Chondrocyte (in vitro differentiated cells): ENCODE measurements at regions not wholly inside any gene's neighbourhood (a gene's known extent, or its start where the extent isn't known, plus 50 kb on each side); places are given as distances from the start of the nearest gene placed in this dataset.

Source experiments
- DNase-seq: peaks from one replicate; pipeline ENCODE4 v3.0.0; 2021; ENCODE audit warnings: mixed read lengths, low spot score
- H3K27ac Mint-ChIP-seq: one replicate; pipeline ENCODE4 v1.8.0; 2021; ENCODE audit warnings: mild to moderate bottlenecking, moderate library complexity, mixed read lengths; ENCODE audit not compliant: unreplicated experiment
- H3K27me3 Mint-ChIP-seq: 2 replicates; pipeline ENCODE4 v1.8.0; 2021; ENCODE audit warnings: low read depth, mixed read lengths
- H3K36me3 Mint-ChIP-seq: 2 replicates; pipeline ENCODE4 v1.8.0; 2021; ENCODE audit warnings: low read depth, mixed read lengths
- H3K4me1 Mint-ChIP-seq: 2 replicates; pipeline ENCODE4 v1.8.0; 2021; ENCODE audit warnings: low read depth, mild to moderate bottlenecking, mixed read lengths
- H3K4me3 Mint-ChIP-seq: one replicate; pipeline ENCODE4 v1.8.0; 2021; ENCODE audit warnings: mild to moderate bottlenecking, moderate library complexity, mixed read lengths; ENCODE audit not compliant: unreplicated experiment
- H3K9me3 Mint-ChIP-seq: 2 replicates; pipeline ENCODE4 v1.8.0; 2021; ENCODE audit warnings: low read depth, mixed read lengths
- TF ChIP-seq, protein P1 (sequence below): fragments of 200-600 bp; sonication (generic); IDR thresholded peaks from 2 replicates; pipeline ENCODE4 v1.5.0; 2021; ENCODE audit warnings: antibody characterized with exemption, mild to moderate bottlenecking, moderate library complexity

DNA sequence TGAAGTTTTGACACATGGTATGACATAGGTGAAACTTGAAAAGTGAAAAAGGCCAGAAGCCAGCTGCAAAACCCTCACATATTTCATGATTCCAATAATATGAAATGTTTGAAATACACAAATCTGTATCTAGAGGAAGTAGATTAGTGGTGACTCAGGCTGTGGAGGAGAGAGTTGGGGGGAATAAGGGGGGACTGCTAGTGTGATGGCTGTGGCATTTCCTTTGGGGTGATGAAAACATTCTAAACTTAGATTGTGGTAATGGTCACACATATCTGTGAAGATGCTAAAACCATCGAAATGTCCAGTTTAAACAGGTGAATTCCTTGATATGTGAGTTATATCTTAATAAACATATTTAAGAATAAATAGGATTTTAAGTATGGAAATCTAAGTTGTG is 343.5 kb upstream of the SFRP2 start:
- H3K36me3 Mint-ChIP-seq: peaks cover 10% of the 10 kb centered on the region
- TF ChIP-seq, protein P1, sequence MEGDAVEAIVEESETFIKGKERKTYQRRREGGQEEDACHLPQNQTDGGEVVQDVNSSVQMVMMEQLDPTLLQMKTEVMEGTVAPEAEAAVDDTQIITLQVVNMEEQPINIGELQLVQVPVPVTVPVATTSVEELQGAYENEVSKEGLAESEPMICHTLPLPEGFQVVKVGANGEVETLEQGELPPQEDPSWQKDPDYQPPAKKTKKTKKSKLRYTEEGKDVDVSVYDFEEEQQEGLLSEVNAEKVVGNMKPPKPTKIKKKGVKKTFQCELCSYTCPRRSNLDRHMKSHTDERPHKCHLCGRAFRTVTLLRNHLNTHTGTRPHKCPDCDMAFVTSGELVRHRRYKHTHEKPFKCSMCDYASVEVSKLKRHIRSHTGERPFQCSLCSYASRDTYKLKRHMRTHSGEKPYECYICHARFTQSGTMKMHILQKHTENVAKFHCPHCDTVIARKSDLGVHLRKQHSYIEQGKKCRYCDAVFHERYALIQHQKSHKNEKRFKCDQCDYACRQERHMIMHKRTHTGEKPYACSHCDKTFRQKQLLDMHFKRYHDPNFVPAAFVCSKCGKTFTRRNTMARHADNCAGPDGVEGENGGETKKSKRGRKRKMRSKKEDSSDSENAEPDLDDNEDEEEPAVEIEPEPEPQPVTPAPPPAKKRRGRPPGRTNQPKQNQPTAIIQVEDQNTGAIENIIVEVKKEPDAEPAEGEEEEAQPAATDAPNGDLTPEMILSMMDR: no peak
- no peak overlapping the region for H3K4me3 Mint-ChIP-seq
- no peaks in the 10 kb centered on the region for H3K27me3 Mint-ChIP-seq
- peaks cover 25% of the 10 kb centered on the region for H3K4me1 Mint-ChIP-seq
- peaks cover 3% of the 10 kb centered on the region for H3K9me3 Mint-ChIP-seq
- peak overlapping the region; percentile 65 for H3K27ac Mint-ChIP-seq
- no peak for DNase-seq

DNA sequence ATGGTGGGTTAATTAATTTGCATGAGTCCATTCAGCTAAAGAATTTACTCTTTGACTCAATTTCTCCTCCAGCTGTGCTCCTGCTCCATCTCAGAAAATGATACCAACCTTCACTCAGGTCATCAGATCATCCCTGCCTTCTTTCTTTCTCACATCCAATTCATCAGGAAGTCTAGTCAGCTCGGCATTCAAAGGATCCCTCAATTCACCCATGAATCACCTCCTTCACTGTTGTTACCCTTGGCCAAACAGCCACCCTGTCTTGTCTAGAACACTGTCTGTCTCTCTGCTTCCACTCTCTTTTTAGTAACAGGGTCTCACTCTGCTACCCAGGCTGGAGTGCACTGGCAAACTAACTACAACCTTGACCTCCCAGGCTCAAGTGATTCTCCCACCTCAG is 337.4 kb upstream of the SFRP2 start:
- no peaks in the 10 kb centered on the region for H3K27me3 Mint-ChIP-seq
- DNase-seq: no peak

DNA sequence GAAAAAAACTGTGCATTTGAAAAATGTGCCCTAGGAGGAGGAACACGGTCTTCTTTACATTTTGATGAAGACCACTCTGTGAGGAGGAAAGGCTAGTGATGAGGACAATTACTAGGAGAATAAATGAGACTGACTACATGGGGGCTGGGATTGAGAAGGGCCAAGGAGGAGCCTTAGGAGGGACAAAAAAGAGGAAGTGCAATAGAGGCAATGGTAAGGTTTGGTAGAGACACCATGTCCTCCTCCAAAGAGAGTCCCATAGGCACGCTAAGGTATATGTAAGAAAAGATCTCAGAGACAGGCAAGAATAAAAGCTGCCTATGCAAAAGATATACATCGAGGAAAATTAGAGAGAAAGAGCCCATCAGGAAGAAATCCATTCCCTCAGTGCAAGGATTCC is 336.5 kb upstream of the SFRP2 start:
- Mint-ChIP-seq H3K27me3 (no peaks in the 10 kb centered on the region), H3K36me3 (peaks cover 17% of the 10 kb centered on the region), H3K9me3 (no peaks in the 10 kb centered on the region), H3K4me3 (no peak overlapping the region), H3K4me1 (peaks cover 41% of the 10 kb centered on the region), H3K27ac (peak overlapping the region; percentile 95)
- no peak for DNase-seq
- TF ChIP-seq, protein P1: no peak

More for the DNA sequence above, 337.4 kb upstream of the SFRP2 start:
- Mint-ChIP-seq H3K4me1 (peaks cover 36% of the 10 kb centered on the region), H3K4me3 (no peak overlapping the region), H3K9me3 (no peaks in the 10 kb centered on the region), H3K36me3 (peaks cover 17% of the 10 kb centered on the region), H3K27ac (peak overlapping the region; percentile 60)
- TF ChIP-seq, protein P1: no peak

DNA sequence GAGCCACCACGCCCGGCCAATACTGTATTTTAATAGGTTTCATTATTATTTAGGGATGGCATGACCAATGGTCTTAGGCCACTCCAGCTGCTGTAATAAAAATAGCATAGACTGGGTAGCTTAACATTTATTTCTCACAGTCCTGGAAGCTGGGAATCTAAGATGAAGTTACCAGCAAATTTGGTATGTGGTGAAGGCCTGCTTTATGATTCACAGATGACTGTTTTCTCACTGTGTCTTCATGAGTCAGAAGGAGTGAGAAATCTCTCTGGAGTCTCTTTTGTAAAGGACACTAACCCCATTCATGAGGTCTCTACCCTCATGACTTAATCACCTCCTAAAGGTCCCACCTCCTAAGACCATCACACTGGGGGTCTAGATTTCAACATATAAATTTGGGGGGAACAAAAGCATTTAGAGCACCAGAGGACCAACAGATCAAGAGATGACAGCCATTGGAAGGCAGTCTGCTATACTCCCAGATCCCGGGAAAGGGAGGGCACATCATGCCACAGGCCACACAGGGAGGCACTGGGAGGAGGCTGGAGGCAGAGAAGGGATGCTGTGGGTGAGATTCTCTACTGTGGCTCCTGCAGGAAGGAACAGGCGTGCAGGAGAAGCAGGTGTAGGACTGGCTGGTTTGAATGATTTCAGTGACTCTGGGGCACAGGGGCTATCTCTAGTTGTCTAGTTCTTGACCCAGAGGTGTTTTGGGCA is 335.8 kb upstream of the SFRP2 start:
- no peak for DNase-seq
- no peaks in the 10 kb centered on the region for H3K9me3 Mint-ChIP-seq
- peaks cover 42% of the 10 kb centered on the region for H3K4me1 Mint-ChIP-seq
- H3K27ac Mint-ChIP-seq: peak overlapping the region; percentile 95
- TF ChIP-seq, protein P1: no peak
- peaks cover 15% of the 10 kb centered on the region for H3K36me3 Mint-ChIP-seq
- H3K4me3 Mint-ChIP-seq: no peak overlapping the region
- no peaks in the 10 kb centered on the region for H3K27me3 Mint-ChIP-seq

- peaks cover 42% of the 10 kb centered on the region for H3K4me1 Mint-ChIP-seq
- no peaks in the 10 kb centered on the region for H3K9me3 Mint-ChIP-seq
- H3K27me3 Mint-ChIP-seq: no peaks in the 10 kb centered on the region
- no peak overlapping the region for H3K4me3 Mint-ChIP-seq
- DNase-seq: no peak
- TF ChIP-seq, protein P1: no peak
- H3K27ac Mint-ChIP-seq: peak overlapping the region; percentile 95
- peaks cover 15% of the 10 kb centered on the region for H3K36me3 Mint-ChIP-seq
Measured at GRCh38 chr4:154123897-154124296, 335.0 kb upstream of the SFRP2 start.
